ENCODE measurements at regions not wholly inside any gene's neighbourhood (a gene's known extent, or its start where the extent isn't known, plus 50 kb on each side); places are given as distances from the start of the nearest gene placed in this dataset.

DNA sequence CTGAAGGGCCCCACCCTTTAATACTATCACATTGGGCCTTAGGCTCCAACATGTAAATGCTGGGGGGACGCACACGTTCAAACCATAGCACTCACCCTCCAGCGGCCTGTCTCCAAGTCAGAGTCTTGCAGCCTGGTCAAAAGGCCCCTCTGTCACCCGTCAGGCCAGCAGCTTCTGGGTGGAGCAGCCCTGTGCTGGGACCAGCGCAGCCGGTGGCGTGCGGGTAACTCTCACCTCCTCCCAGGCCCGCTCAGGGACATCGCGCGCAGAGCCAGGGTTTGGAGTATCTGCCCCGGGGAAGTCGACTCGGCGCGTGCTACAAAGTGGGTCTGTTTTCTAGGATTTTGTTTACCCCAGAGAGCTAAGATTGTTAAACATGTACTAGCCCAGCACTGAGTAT lies 93.0 kb upstream of the COL5A1 start:
- no peak for TF ChIP-seq POLR2A (IDR thresholded peaks at IDR 0.05)
- TF ChIP-seq, protein P1, sequence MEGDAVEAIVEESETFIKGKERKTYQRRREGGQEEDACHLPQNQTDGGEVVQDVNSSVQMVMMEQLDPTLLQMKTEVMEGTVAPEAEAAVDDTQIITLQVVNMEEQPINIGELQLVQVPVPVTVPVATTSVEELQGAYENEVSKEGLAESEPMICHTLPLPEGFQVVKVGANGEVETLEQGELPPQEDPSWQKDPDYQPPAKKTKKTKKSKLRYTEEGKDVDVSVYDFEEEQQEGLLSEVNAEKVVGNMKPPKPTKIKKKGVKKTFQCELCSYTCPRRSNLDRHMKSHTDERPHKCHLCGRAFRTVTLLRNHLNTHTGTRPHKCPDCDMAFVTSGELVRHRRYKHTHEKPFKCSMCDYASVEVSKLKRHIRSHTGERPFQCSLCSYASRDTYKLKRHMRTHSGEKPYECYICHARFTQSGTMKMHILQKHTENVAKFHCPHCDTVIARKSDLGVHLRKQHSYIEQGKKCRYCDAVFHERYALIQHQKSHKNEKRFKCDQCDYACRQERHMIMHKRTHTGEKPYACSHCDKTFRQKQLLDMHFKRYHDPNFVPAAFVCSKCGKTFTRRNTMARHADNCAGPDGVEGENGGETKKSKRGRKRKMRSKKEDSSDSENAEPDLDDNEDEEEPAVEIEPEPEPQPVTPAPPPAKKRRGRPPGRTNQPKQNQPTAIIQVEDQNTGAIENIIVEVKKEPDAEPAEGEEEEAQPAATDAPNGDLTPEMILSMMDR (IDR thresholded peaks at IDR 0.05) = no peak

Data from vagina (tissue), 2 donors.